ENCODE measurements at regions not wholly inside any gene's neighbourhood (a gene's known extent, or its start where the extent isn't known, plus 50 kb on each side); places are given as distances from the start of the nearest gene placed in this dataset.

GRCh38 chr11:97754976-97755375, 1265.8 kb upstream of the CNTN5 start:
- FAIRE-seq (no peak), DNase-seq (ENCODE audit: low read depth in 1 of 2, low spot score in 1 of 2) (no peak), ATAC-seq (no peak)
- WGBS (ENCODE audit: missing lambda C conversion rate): 19% methylated on average over 3 of the region's 3 CpGs
- no peaks in the 10 kb centered on the region for H3K9me3 ChIP-seq
- H3K4me2 ChIP-seq: no peak overlapping the region
- H3K4me1 ChIP-seq: no peaks in the 10 kb centered on the region
- ChIA-PET POLR2A (no interaction called here), CTCF (no interaction called here)
- H3K4me3 ChIP-seq: no peak overlapping the region
- H3K27ac ChIP-seq: no peak overlapping the region
- TF ChIP-seq HDAC2 (IDR thresholded peaks at IDR 0.05) (no peak), CHD4 (IDR thresholded peaks at IDR 0.05; ENCODE audit: borderline replicate concordance) (no peak), NR3C1 (IDR thresholded peaks at IDR 0.05) (no peak), BHLHE40 (IDR thresholded peaks at IDR 0.05; ENCODE audit: low read depth, low read length) (no peak), SREBF2 (IDR thresholded peaks at IDR 0.05) (no peak), MAZ (IDR thresholded peaks at IDR 0.05; ENCODE audit: borderline replicate concordance, low read depth, low read length) (no peak), NPAS2 (CRISPR knock-in tag; IDR thresholded peaks at IDR 0.05; ENCODE audit: borderline replicate concordance) (no peak), HES2 (IDR thresholded peaks at IDR 0.05) (no peak), RCOR1 (IDR thresholded peaks at IDR 0.05; ENCODE audit: low read depth, low read length) (no peak), FOSB (CRISPR knock-in tag; IDR thresholded peaks at IDR 0.05) (no peak)

GRCh38 chr11:97756571-97757335, 1264.0 kb upstream of the CNTN5 start:
- DNase-seq (ENCODE audit: low read depth in 1 of 2, low spot score in 1 of 2) (no peak), ATAC-seq (no peak), FAIRE-seq (no peak)
- ChIA-PET CTCF (no interaction called here), POLR2A (no interaction called here)
- no peak overlapping the region for H3K27ac ChIP-seq
- no peak overlapping the region for H3K4me2 ChIP-seq
- H3K4me3 ChIP-seq: no peak overlapping the region
- no peaks in the 10 kb centered on the region for H3K9me3 ChIP-seq
- TF ChIP-seq ATOH8 (CRISPR knock-in tag; IDR thresholded peaks at IDR 0.05; ENCODE audit: low read depth): no peak
- TF ChIP-seq KDM5A (IDR thresholded peaks at IDR 0.05): no peak
- TF ChIP-seq POLR2A (IDR thresholded peaks at IDR 0.05; ENCODE audit: low read length): no peak
- TF ChIP-seq, protein P1, sequence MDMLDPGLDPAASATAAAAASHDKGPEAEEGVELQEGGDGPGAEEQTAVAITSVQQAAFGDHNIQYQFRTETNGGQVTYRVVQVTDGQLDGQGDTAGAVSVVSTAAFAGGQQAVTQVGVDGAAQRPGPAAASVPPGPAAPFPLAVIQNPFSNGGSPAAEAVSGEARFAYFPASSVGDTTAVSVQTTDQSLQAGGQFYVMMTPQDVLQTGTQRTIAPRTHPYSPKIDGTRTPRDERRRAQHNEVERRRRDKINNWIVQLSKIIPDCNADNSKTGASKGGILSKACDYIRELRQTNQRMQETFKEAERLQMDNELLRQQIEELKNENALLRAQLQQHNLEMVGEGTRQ (IDR thresholded peaks at IDR 0.05): no peak
- TF ChIP-seq HOXB5 (CRISPR knock-in tag; IDR thresholded peaks at IDR 0.05): no peak
- TF ChIP-seq RCOR1 (IDR thresholded peaks at IDR 0.05; ENCODE audit: low read depth, low read length): no peak
- TF ChIP-seq JUN (IDR thresholded peaks at IDR 0.05): no peak
- no peak for TF ChIP-seq PBX3 (IDR thresholded peaks at IDR 0.05)
- TF ChIP-seq CBX2 (IDR thresholded peaks at IDR 0.05; ENCODE audit: borderline replicate concordance, low read depth): no peak
- TF ChIP-seq TFCP2L1 (CRISPR knock-in tag; IDR thresholded peaks at IDR 0.05): no peak
- TF ChIP-seq EP300 (IDR thresholded peaks at IDR 0.05): no peak
- TF ChIP-seq FOSL2 (IDR thresholded peaks at IDR 0.05): no peak
- TF ChIP-seq FOSL2 (CRISPR knock-in tag; IDR thresholded peaks at IDR 0.05): no peak
- no peak for TF ChIP-seq HOXA7 (CRISPR knock-in tag; IDR thresholded peaks at IDR 0.05)
- TF ChIP-seq HOXB13 (CRISPR knock-in tag; IDR thresholded peaks at IDR 0.05; ENCODE audit: low read depth): no peak
- no peak for TF ChIP-seq NR3C1 (IDR thresholded peaks at IDR 0.05)
- TF ChIP-seq CBX8 (IDR thresholded peaks at IDR 0.05): no peak
- no peak for TF ChIP-seq RFX5 (IDR thresholded peaks at IDR 0.05)
- no peak for TF ChIP-seq HMGXB4 (CRISPR knock-in tag; IDR thresholded peaks at IDR 0.05; ENCODE audit: borderline replicate concordance)
- WGBS (ENCODE audit: missing lambda C conversion rate): 10% methylated on average over 4 of the region's 4 CpGs
- H3K4me1 ChIP-seq: no peaks in the 10 kb centered on the region

All from A549 (cell line).